ENCODE measurements at regions not wholly inside any gene's neighbourhood (a gene's known extent, or its start where the extent isn't known, plus 50 kb on each side); places are given as distances from the start of the nearest gene placed in this dataset.
"Not testable (repeated sequence)": the region's sequence is repeated elsewhere in the genome, so short reads cannot be mapped to it uniquely, and the experiment has no call there.

DNA sequence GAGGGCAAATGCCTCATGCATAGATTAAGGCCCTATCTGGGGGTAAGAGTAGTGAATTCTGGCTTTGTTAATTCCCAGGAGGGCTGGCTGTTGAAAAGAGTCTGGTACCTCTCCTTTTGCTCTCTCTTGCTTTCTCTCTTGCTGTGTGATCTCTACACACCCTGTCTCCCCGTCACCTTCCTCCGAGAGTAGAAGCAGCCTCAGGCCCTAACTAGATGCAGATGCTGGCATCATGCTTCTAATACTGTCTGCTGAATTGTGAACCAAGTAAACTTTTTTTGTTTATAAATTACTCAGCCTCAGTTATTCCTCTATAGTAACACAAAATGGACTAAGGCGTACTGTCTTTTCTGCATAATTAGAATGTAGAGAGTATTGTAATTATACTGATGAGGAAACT lies 908.1 kb downstream of the DIPK2A start:
- no peak overlapping the region for H3K4me3 ChIP-seq
- no peaks in the 10 kb centered on the region for H3K27me3 ChIP-seq
- intact Hi-C loops (cut with DNase I), result no loop called here
- H3K4me1 ChIP-seq, result no peaks in the 10 kb centered on the region
- no peaks in the 10 kb centered on the region for H3K36me3 ChIP-seq
- no peak for DNase-seq (ENCODE audit: low spot score in 2 of 2)
- H3K9me3 ChIP-seq, result no peaks in the 10 kb centered on the region
- TF ChIP-seq, protein P1, sequence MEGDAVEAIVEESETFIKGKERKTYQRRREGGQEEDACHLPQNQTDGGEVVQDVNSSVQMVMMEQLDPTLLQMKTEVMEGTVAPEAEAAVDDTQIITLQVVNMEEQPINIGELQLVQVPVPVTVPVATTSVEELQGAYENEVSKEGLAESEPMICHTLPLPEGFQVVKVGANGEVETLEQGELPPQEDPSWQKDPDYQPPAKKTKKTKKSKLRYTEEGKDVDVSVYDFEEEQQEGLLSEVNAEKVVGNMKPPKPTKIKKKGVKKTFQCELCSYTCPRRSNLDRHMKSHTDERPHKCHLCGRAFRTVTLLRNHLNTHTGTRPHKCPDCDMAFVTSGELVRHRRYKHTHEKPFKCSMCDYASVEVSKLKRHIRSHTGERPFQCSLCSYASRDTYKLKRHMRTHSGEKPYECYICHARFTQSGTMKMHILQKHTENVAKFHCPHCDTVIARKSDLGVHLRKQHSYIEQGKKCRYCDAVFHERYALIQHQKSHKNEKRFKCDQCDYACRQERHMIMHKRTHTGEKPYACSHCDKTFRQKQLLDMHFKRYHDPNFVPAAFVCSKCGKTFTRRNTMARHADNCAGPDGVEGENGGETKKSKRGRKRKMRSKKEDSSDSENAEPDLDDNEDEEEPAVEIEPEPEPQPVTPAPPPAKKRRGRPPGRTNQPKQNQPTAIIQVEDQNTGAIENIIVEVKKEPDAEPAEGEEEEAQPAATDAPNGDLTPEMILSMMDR (IDR thresholded peaks at IDR 0.05), result no peak
- no peak overlapping the region for H3K27ac ChIP-seq

DNA sequence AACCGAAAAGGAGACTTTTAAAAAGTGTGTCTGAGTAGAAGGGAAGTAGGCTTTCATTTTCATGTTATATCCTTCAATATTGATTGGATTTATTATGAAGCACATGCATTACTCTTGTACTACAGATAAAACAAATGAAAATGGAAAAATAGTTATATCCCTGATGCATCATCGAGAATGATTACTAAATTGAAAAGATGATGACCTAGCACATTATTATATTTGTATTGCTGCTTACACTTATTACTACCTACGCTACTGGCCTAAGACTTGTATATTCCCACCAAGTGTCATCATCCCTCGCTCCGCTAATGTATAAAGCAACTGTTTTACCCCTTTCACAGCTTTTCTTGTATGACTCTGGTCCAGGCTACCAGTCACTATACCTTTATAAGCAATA lies 922.4 kb downstream of the DIPK2A start:
- intact Hi-C loops (cut with DNase I), result no loop called here
- Histone ChIP-seq H3K36me3 (no peaks in the 10 kb centered on the region), H3K4me1 (no peaks in the 10 kb centered on the region)

DNA sequence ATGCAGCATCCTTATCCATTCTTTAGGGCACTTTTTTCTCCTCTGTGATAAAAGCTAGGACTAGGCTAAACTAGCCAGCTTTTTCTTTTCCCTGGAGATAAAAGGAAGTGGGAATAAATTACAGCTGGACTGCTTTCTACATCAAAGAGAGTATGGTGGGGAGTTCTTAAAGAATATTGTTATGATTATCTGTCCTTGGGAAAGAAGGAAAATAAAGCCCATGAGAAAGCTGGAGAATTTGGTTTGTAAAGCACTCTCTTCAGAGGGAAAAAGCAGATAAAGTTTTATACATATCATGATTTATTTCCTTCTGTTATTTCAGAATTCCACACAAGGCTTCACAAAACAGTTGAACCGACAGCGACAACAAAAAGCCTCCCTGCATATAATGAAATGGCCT lies 923.0 kb downstream of the DIPK2A start:
- no peak overlapping the region for H3K4me3 ChIP-seq
- no peaks in the 10 kb centered on the region for H3K27me3 ChIP-seq
- H3K4me1 ChIP-seq, result no peaks in the 10 kb centered on the region
- no peaks in the 10 kb centered on the region for H3K9me3 ChIP-seq
- TF ChIP-seq, protein P1 (IDR thresholded peaks at IDR 0.05), result no peak
- intact Hi-C loops (cut with DNase I), result no loop called here
- no peak overlapping the region for H3K27ac ChIP-seq
- DNase-seq (ENCODE audit: low spot score in 2 of 2), result no peak
- H3K36me3 ChIP-seq, result no peaks in the 10 kb centered on the region

More for the DNA sequence above, 922.4 kb downstream of the DIPK2A start:
- no peak overlapping the region for H3K4me3 ChIP-seq
- H3K27me3 ChIP-seq, result no peaks in the 10 kb centered on the region
- no peak overlapping the region for H3K27ac ChIP-seq
- TF ChIP-seq, protein P1 (IDR thresholded peaks at IDR 0.05), result no peak
- no peak for DNase-seq (ENCODE audit: low spot score in 2 of 2)
- H3K9me3 ChIP-seq, result no peaks in the 10 kb centered on the region

DNA sequence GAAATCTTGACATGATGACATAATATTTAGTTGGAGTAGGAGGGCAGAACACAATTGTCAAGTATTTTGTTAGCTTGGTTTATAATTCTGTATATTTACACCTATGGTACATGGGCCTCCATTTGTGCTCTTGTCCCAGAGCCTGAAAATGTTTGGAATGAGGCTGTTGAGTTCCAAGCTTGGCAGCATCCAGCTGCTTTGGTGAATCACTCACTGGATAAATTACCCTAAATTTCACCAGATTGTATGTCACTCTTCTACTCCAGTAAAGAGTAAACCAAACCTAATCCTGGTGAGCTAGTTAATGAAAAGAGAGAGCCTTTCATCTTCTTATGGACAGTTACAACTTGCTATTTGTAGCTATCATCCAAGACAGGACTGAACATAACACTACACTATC lies 928.7 kb downstream of the DIPK2A start:
- Histone ChIP-seq H3K4me3 (no peak overlapping the region), H3K36me3 (no peaks in the 10 kb centered on the region), H3K9me3 (no peaks in the 10 kb centered on the region), H3K27ac (no peak overlapping the region), H3K4me1 (no peaks in the 10 kb centered on the region), H3K27me3 (no peaks in the 10 kb centered on the region)
- intact Hi-C loops (cut with DNase I), result no loop called here
- TF ChIP-seq, protein P1 (IDR thresholded peaks at IDR 0.05), result no peak
- DNase-seq (ENCODE audit: low spot score in 2 of 2), result no peak

DNA sequence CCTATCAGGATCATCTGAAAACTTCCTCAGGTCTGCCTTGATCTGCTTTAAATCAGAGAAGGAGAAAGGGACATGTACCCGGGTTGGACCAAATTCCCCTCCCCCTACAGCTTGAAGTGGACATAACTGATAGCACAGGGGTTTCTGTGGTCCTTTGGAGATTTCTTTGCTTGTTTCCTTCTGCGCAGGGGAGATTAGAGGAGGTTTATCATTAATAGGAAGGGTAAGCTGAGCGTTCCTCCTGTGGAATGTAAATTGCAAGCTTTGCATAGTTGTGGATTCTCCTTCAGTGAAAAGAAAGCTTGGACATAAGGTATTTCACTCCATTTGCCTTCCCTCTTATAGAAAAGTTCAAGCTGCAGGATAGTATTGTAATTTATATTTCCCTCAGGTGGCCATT lies 936.0 kb downstream of the DIPK2A start:
- H3K36me3 ChIP-seq; H3K27me3 ChIP-seq; H3K4me1 ChIP-seq; DNase-seq (ENCODE audit: low spot score in 2 of 2); intact Hi-C loops (cut with DNase I); H3K27ac ChIP-seq; H3K9me3 ChIP-seq; H3K4me3 ChIP-seq: not testable (repeated sequence)

- Histone ChIP-seq H3K27me3 (no peaks in the 10 kb centered on the region), H3K9me3 (no peaks in the 10 kb centered on the region), H3K4me1 (no peaks in the 10 kb centered on the region), H3K4me3 (no peak overlapping the region), H3K27ac (no peak overlapping the region), H3K36me3 (no peaks in the 10 kb centered on the region)
- intact Hi-C loops (cut with DNase I), result no loop called here
- TF ChIP-seq, protein P1 (IDR thresholded peaks at IDR 0.05), result no peak
- DNase-seq (ENCODE audit: low spot score in 2 of 2), result no peak
Observed at GRCh38 chr3:144912968-144913367, 941.3 kb downstream of the DIPK2A start.
